Peyer's patch (tissue), 4 donors: ENCODE measurements at regions not wholly inside any gene's neighbourhood (a gene's known extent, or its start where the extent isn't known, plus 50 kb on each side); places are given as distances from the start of the nearest gene placed in this dataset.

Source experiments
- CTCF ChIP-seq, 6 experiments: fragments of 450-650 bp in 4 of 6; fragments of 200-600 bp in 2 of 6; sonication (generic) in 1 of 6; IDR thresholded peaks; one replicate each; pipeline ENCODE4 v1.5.1; 2017 to 2019; ENCODE audit warnings: antibody characterized with exemption in 6 of 6, mild to moderate bottlenecking in 3 of 6, moderate library complexity in 1 of 6
- POLR2A ChIP-seq, 2 donors: fragments of 450-650 bp; IDR thresholded peaks; one replicate each; pipeline ENCODE4 v1.5.1; 2017; ENCODE audit warnings: antibody characterized with exemption in 2 of 2, mild to moderate bottlenecking in 2 of 2, moderate library complexity in 2 of 2

- TF ChIP-seq CTCF (IDR thresholded peaks at IDR 0.05) (peak in 3 of 6 experiments; percentile 40 to 51 (median 50)), POLR2A (IDR thresholded peaks at IDR 0.05) (no peak)
Observed at GRCh38 chr2:198471291-198471690, 666.9 kb downstream of the PLCL1 start.
